HG03432 (cell line): ENCODE measurements at regions not wholly inside any gene's neighbourhood (a gene's known extent, or its start where the extent isn't known, plus 50 kb on each side); places are given as distances from the start of the nearest gene placed in this dataset.
"Not testable (repeated sequence)": the region's sequence is repeated elsewhere in the genome, so short reads cannot be mapped to it uniquely, and the experiment has no call there.

Experiments used
- ATAC-seq: cut with Tn5 transposase; IDR thresholded peaks from one replicate; pipeline ENCODE4 v1.9.1; 2021; ENCODE audit warnings: mild to moderate bottlenecking, moderate library complexity; ENCODE audit not compliant: unreplicated experiment

DNA sequence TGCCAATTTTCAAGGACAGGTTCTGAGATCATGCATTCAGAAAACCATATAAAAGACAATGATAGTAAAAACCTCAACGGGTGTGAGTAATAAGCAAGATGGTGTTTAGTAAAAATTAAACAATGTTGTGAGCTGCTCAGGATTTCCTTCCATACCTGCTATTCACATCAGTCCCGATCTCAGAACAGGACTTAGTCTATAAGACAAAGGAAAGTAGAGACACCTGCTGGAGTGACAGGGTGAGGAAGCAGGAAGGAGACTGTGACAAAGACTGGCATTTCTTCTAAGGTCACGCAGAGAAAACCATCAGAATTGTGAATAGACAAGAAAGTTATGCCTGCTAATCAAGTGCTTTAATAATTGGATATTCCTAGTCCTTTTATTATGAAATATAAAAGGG lies 648.0 kb downstream of the DACH1 start:
- ATAC-seq = no peak

DNA sequence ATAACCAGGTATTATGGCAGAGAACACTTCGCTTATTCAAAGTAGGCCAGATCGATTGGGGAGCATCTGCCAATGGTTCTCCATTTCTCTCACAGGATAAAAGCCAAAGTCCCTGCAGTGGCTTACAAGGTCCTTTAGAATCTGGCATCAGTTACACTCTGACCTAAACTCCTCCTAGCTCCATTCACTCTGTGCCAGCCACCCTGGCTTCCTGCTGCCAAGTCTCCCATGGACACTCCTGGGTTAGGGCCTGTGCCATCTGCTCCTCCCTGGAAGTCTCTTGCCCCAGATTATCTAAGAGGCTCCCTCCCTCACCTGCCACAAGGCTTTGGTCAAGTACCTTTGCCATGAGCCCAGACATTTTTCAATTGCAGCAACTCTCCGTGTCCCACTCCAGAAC lies 649.2 kb downstream of the DACH1 start:
- no peak for ATAC-seq

GRCh38 chr13:71214821-71215220 lies 652.2 kb downstream of the DACH1 start:
- no peak for ATAC-seq

DNA sequence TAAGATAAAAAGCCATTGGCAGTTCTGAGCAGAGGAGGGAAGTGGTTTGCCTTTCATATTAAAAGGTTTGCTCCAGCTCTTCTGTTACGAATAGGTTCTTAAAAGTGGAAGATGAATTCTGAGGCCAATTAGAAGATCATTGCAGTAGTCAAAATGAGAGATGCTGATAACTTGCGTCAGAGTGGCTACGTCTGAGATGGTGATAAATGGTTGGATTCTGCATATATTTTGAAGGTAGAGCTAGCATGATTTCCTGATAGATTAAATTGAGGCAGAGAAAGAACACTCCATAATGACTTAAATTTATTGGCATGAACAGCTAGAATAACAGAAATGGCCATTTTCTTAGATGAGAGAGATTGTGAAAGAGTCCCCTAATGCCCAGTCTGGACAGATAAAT lies 652.6 kb downstream of the DACH1 start:
- no peak for ATAC-seq

DNA sequence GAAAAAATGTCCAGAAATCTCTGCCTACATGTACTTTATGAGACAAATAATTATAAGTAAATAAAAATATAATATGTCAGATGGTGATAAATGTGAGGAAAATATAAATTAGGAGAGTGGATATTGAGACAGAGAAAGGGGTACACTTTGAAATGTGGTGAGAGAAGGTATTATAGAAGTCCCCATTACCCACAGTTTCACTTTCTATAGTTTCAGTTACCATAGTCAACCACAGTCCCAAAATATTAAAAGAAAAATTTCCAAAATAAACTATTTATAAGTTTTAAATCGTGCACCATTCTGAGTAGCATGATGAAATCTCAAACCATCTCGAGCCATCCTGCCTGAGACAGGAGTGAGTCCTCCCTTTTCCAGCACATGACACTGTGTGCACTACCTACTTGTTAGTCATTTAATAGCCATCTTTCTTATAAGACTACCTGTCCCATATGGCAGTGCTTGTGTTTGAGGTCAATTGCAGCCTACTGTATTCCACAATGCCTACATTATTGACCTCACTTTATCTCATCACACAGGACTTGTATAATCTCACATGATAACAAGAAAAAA lies 653.7 kb downstream of the DACH1 start:
- ATAC-seq = peak; percentile 46

DNA sequence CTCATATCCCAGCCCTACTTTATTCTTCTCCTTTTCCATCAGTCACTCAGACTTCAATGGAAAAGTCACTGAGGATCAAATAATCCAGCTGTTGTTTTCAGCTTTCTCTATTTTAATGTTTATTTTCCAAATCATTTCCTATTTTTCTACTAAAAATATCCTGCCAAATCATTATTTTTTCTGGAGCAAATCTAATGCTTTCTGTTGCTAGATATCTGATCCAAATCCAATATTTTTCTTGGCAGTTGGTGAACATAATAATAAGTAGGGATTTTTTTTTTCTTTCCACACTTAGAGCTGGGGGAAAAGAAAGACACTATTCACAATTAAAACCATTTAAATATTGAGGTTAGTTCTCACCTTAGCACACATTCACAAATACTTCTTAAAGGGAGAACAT lies 656.1 kb downstream of the DACH1 start:
- ATAC-seq = no peak

GRCh38 chr13:71209217-71209616 lies 657.8 kb downstream of the DACH1 start:
- ATAC-seq = no peak

GRCh38 chr13:71184583-71184982 lies 682.4 kb downstream of the DACH1 start:
- ATAC-seq = not testable (repeated sequence)

- not testable (repeated sequence) for ATAC-seq
Observed at GRCh38 chr13:71183352-71183751, 683.7 kb downstream of the DACH1 start.

DNA sequence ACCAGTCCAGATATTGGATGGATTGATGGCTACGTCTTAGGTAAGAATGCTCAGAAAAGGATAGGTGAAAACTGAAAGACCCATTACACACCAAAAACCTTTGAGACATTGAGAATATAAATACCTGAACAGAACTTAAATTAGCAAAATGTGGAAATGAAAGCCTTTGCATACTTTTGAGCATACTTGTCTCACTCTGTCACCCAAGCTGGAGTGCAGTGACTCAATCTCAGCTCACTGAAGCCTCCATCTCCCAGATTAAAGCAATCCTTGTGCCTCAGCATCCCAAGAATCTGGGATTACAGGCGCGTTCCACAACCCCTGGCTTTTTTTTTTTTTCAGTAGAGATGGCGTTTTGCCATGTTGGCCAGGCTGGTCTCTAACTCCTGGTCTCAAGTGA lies 695.3 kb downstream of the DACH1 start:
- ATAC-seq = no peak

DNA sequence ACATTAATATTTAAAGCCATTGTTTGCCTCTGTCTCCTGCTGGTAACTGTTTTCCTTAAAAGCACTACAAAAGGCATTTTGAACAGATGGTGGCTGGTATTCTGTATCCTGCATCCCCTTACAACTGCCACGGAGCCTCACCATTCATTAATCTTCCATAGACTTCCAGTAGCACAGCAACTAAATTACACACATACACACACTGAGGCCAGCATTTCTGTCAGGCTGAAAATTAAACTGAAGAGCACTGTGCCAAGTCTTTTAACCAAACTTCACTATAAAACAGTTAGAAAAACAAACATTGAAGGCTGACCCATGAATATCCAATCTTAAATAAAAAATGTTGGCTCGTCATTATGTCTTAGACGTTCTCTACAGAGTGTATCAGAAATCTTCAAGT lies 697.8 kb downstream of the DACH1 start:
- ATAC-seq = no peak

DNA sequence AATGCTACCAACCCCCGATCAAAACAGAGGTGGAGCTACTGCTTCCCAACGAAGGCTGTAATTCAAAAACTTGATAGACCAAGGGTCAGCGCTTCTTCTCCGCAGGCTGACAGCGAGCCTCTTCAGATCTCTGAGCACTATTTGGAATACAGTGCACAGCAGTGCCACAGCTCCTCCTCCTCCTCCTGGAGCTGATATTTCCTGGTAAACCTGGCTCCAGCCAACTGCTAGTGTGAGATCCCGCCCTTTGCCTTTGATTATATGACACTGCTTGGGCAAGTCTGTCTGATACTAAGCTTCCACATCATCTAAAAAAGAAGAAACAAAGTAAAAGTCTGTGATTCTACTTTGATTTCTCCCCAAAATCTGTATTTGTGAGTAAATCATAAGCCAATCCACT lies 710.5 kb downstream of the DACH1 start:
- ATAC-seq = no peak

GRCh38 chr13:71149498-71150363 lies 717.3 kb downstream of the DACH1 start:
- no peak for ATAC-seq

GRCh38 chr13:71149046-71149445 lies 718.0 kb downstream of the DACH1 start:
- no peak for ATAC-seq

DNA sequence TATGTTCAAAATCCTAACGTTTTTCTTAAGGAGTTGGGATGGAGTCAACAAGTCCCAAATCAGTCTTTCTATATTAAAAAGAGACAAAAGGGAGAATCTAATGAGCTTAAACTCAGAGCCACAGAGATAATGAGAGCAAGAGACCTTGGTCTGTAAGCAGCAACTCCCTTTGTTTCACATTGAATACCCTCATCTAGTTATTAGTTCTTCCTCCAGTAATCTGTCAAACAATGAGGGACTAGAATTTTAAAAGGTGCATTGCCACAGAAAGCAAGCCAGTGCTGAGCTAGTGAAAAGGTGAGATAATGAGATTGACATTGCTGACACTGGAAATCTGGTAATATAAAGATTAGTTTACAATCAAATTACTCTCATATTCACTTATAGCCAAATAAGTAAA lies 718.6 kb downstream of the DACH1 start:
- no peak for ATAC-seq

GRCh38 chr13:71144883-71145282 lies 722.1 kb downstream of the DACH1 start:
- ATAC-seq = no peak

- no peak for ATAC-seq
Observed at GRCh38 chr13:71137101-71137500, 729.9 kb downstream of the DACH1 start.

- ATAC-seq = no peak
Observed at GRCh38 chr13:71124230-71124629, 742.8 kb downstream of the DACH1 start.

- ATAC-seq = no peak
Observed at GRCh38 chr13:71118779-71119364, 748.1 kb downstream of the DACH1 start.

DNA sequence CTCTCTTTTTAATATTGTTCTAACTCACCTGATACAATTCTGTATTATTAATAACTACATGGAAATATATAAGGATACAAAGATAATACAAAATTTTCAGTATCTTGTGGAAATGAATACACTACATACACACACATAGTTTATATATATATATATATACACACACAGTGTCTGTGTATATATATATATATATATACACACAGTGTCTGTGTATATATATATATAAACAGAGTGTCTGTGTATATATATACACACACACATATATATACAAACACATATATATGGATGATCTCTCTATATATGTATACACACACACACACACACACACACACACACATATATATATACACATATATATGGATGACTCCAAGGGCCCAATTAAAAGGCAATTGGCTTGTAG lies 749.1 kb downstream of the DACH1 start:
- no peak for ATAC-seq

GRCh38 chr13:71115301-71115700 lies 751.7 kb downstream of the DACH1 start:
- ATAC-seq = no peak

GRCh38 chr13:71096421-71096820 lies 770.6 kb downstream of the DACH1 start:
- no peak for ATAC-seq
